C4-2B (cell line): ENCODE measurements at regions not wholly inside any gene's neighbourhood (a gene's known extent, or its start where the extent isn't known, plus 50 kb on each side); places are given as distances from the start of the nearest gene placed in this dataset.

Experiments
- CTCF ChIP-seq: fragments of 450-650 bp; conservative IDR thresholded peaks from 2 replicates; pipeline ENCODE4 v1.5.1; 2017; ENCODE audit warnings: mild to moderate bottlenecking
- ZFX ChIP-seq: fragments of 450-650 bp; IDR thresholded peaks from 2 replicates; pipeline ENCODE4 v1.6.1; 2017

- TF ChIP-seq CTCF (no peak), ZFX (no peak)
Observed at GRCh38 chr6:105993341-105994117, 92.6 kb upstream of the PRDM1 start.
